ENCODE measurements at regions not wholly inside any gene's neighbourhood (a gene's known extent, or its start where the extent isn't known, plus 50 kb on each side); places are given as distances from the start of the nearest gene placed in this dataset.

GRCh38 chr11:15662285-15662684, 547.6 kb downstream of the INSC start:
- TF ChIP-seq POLR2A (IDR thresholded peaks at IDR 0.05) (no peak), CTCF (IDR thresholded peaks at IDR 0.05) (no peak)
